ENCODE measurements at regions not wholly inside any gene's neighbourhood (a gene's known extent, or its start where the extent isn't known, plus 50 kb on each side); places are given as distances from the start of the nearest gene placed in this dataset.

DNA sequence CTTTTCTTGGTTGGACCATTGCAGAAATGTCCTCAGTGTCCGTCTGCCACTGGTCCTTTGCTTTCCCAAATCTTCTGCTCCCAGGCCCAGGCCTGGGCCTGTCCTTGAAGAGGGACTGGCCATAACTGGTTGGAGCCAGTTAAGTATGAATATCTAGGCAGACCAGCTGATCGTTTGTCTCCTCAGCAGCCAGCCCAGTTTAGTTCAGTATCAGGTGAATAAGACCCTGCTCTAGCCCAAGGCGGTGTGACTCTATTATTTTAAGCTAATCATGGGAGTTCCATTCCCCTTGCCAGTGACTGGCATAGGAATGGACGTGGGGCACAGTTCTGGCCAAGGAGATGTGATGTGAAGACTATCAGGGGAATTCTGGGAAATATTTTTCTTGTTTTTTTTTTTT lies 73.9 kb upstream of the RASGRF1 start:
- TF ChIP-seq, protein P1, sequence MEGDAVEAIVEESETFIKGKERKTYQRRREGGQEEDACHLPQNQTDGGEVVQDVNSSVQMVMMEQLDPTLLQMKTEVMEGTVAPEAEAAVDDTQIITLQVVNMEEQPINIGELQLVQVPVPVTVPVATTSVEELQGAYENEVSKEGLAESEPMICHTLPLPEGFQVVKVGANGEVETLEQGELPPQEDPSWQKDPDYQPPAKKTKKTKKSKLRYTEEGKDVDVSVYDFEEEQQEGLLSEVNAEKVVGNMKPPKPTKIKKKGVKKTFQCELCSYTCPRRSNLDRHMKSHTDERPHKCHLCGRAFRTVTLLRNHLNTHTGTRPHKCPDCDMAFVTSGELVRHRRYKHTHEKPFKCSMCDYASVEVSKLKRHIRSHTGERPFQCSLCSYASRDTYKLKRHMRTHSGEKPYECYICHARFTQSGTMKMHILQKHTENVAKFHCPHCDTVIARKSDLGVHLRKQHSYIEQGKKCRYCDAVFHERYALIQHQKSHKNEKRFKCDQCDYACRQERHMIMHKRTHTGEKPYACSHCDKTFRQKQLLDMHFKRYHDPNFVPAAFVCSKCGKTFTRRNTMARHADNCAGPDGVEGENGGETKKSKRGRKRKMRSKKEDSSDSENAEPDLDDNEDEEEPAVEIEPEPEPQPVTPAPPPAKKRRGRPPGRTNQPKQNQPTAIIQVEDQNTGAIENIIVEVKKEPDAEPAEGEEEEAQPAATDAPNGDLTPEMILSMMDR (IDR thresholded peaks at IDR 0.05): no peak
- TF ChIP-seq POLR2A (IDR thresholded peaks at IDR 0.05): no peak
